Esophagus muscularis mucosa (tissue), 3 donors: ENCODE measurements at regions not wholly inside any gene's neighbourhood (a gene's known extent, or its start where the extent isn't known, plus 50 kb on each side); places are given as distances from the start of the nearest gene placed in this dataset.

ENCODE experiments used
- CTCF ChIP-seq, 3 experiments: fragments of 200-600 bp in 2 of 3; fragments of 450-650 bp in 1 of 3; sonication (generic) in 2 of 3; IDR thresholded peaks; one replicate each; pipeline ENCODE4 v1.5.1; 2017 to 2019; ENCODE audit warnings: antibody characterized with exemption in 3 of 3, mild to moderate bottlenecking in 2 of 3, moderate library complexity in 1 of 3
- POLR2A ChIP-seq: fragments of 450-650 bp; IDR thresholded peaks from one replicate; pipeline ENCODE4 v1.6.1; 2017; ENCODE audit warnings: antibody characterized with exemption, moderate library complexity, mild to moderate bottlenecking, low read depth
- POLR2AphosphoS5 ChIP-seq, 2 donors: sonication (generic); formaldehyde crosslinking; IDR thresholded peaks; one replicate each; pipeline ENCODE4 v1.6.1; 2017; ENCODE audit warnings: antibody characterized with exemption in 2 of 2

GRCh38 chr5:6961123-6961522 lies 247.9 kb downstream of the TENT4A start:
- TF ChIP-seq POLR2A = no peak
- TF ChIP-seq CTCF (IDR thresholded peaks at IDR 0.05) = no peak
- TF ChIP-seq POLR2AphosphoS5 (IDR thresholded peaks at IDR 0.05) = no peak
